ENCODE measurements at regions not wholly inside any gene's neighbourhood (a gene's known extent, or its start where the extent isn't known, plus 50 kb on each side); places are given as distances from the start of the nearest gene placed in this dataset.
"Not testable (repeated sequence)": the region's sequence is repeated elsewhere in the genome, so short reads cannot be mapped to it uniquely, and the experiment has no call there.

- no peak for DNase-seq (ENCODE audit: low read depth)
Observed at GRCh38 chr2:22347306-22347705, 1037.7 kb upstream of the KLHL29 start.

- no peak for DNase-seq (ENCODE audit: low read depth)
Observed at GRCh38 chr2:22350621-22351020, 1034.4 kb upstream of the KLHL29 start.

- DNase-seq (ENCODE audit: low read depth) = no peak
Observed at GRCh38 chr2:22355816-22356433, 1029.1 kb upstream of the KLHL29 start.

GRCh38 chr2:22359071-22359672 lies 1025.8 kb upstream of the KLHL29 start:
- DNase-seq (ENCODE audit: low read depth) = no peak

- DNase-seq (ENCODE audit: low read depth) = no peak
Observed at GRCh38 chr2:22360735-22361374, 1024.1 kb upstream of the KLHL29 start.

- no peak for DNase-seq (ENCODE audit: low read depth)
Observed at GRCh38 chr2:22361571-22361970, 1023.4 kb upstream of the KLHL29 start.

GRCh38 chr2:22375096-22375495 lies 1009.9 kb upstream of the KLHL29 start:
- no peak for DNase-seq (ENCODE audit: low read depth)

- no peak for DNase-seq (ENCODE audit: low read depth)
Observed at GRCh38 chr2:22377268-22377667, 1007.7 kb upstream of the KLHL29 start.

GRCh38 chr2:22382479-22383169 lies 1002.4 kb upstream of the KLHL29 start:
- DNase-seq (ENCODE audit: low read depth) = no peak

GRCh38 chr2:22397847-22398246 lies 987.1 kb upstream of the KLHL29 start:
- no peak for DNase-seq (ENCODE audit: low read depth)

GRCh38 chr2:22403748-22404147 lies 981.2 kb upstream of the KLHL29 start:
- DNase-seq (ENCODE audit: low read depth) = no peak

- no peak for DNase-seq (ENCODE audit: low read depth)
Observed at GRCh38 chr2:22406625-22407024, 978.4 kb upstream of the KLHL29 start.

GRCh38 chr2:22420076-22420475 lies 964.9 kb upstream of the KLHL29 start:
- DNase-seq (ENCODE audit: low read depth) = no peak

GRCh38 chr2:22442051-22442450 lies 942.9 kb upstream of the KLHL29 start:
- DNase-seq (ENCODE audit: low read depth) = no peak

GRCh38 chr2:22444281-22444680 lies 940.7 kb upstream of the KLHL29 start:
- DNase-seq (ENCODE audit: low read depth) = peak; percentile 9

GRCh38 chr2:22449696-22450095 lies 935.3 kb upstream of the KLHL29 start:
- no peak for DNase-seq (ENCODE audit: low read depth)

- DNase-seq (ENCODE audit: low read depth) = no peak
Observed at GRCh38 chr2:22450831-22451230, 934.1 kb upstream of the KLHL29 start.

GRCh38 chr2:22454826-22455485 lies 930.0 kb upstream of the KLHL29 start:
- peak; percentile 55 for DNase-seq (ENCODE audit: low read depth)

GRCh38 chr2:22458440-22458839 lies 926.5 kb upstream of the KLHL29 start:
- no peak for DNase-seq (ENCODE audit: low read depth)

- DNase-seq (ENCODE audit: low read depth) = not testable (repeated sequence)
Observed at GRCh38 chr2:22475103-22475502, 909.9 kb upstream of the KLHL29 start.

- DNase-seq (ENCODE audit: low read depth) = no peak
Observed at GRCh38 chr2:22478329-22478728, 906.6 kb upstream of the KLHL29 start.
